ENCODE measurements at regions not wholly inside any gene's neighbourhood (a gene's known extent, or its start where the extent isn't known, plus 50 kb on each side); places are given as distances from the start of the nearest gene placed in this dataset.

DNA sequence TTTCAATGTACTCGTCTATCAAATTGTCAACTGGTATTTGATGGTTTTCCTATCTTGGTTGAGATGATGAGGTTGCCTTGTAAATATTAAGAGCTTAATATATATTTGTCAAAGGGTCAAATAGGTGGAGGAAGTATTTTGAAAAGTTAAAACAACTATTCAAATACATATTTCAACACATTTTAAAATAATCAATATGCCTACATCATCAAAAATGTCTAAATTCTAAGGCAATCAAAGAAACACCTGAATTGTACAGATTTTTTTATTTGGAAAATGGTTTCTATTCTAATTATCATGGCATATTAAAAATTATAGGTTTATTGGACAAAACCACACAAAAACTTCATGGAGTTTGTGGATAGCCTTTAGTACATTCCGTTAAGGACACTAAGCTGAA lies 461.4 kb upstream of the ONECUT1 start:
- TF ChIP-seq EZH2 (IDR thresholded peaks at IDR 0.05; ENCODE audit: insufficient read depth, poor library complexity, severe bottlenecking): no peak
- TF ChIP-seq EZH2phosphoT487 (IDR thresholded peaks at IDR 0.05; ENCODE audit: insufficient read depth, low read depth): no peak
